ENCODE measurements at regions not wholly inside any gene's neighbourhood (a gene's known extent, or its start where the extent isn't known, plus 50 kb on each side); places are given as distances from the start of the nearest gene placed in this dataset.

- TF ChIP-seq CTCF (IDR thresholded peaks at IDR 0.05; ENCODE audit: low read depth, low read length): no peak
- no peak for TF ChIP-seq EZH2phosphoT487 (IDR thresholded peaks at IDR 0.05; ENCODE audit: low read depth)
These were observed 413.5 kb downstream of the TMX3 start for GRCh38 chr18:68301441-68301840.

Data from OCI-LY3 (cell line).